ENCODE measurements at regions not wholly inside any gene's neighbourhood (a gene's known extent, or its start where the extent isn't known, plus 50 kb on each side); places are given as distances from the start of the nearest gene placed in this dataset.

DNA sequence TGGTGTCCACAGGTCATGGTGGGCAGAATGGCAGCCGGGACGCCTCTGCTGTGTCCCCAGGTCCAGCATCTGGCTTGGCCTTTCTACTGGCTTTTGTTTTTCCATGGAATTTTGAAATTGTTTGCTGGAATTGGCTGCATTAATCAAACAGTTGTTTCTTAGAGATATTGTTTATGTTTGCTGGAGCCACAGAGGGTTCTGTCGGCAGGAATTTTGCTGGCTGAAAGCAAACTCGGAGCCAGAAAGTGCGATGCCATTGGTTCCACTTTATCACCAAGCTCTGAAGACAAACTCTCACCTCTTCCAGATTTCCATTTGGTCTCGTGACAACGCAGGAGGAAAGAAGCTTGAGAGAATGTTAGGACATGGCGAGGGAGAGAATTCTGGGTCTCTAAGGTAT is 199.2 kb upstream of the COPS8 start:
- ChIA-PET CTCF (ENCODE audit: partially characterized antibody) (interaction anchor here (1.1 to 2.2 kb wide), 2 partner anchors 10 to 14 kb away, joined by 5 to 7 read pairs; no protein-coding TSS in a partner anchor), POLR2A (ENCODE audit: partially characterized antibody) (no interaction called here)
- Histone ChIP-seq H3K9ac (replicated peaks in 1 of 4; ENCODE audit: extremely low read depth in 1 of 4, low read depth in 3 of 4, low read length in 3 of 4) (no peak overlapping the region), H3K9me3 (ENCODE audit: insufficient read depth in 2 of 2, low read depth in 1 of 2, low read length in 1 of 2) (no peaks in the 10 kb centered on the region), H3K56ac (replicated peaks; ENCODE audit: insufficient read length, low read depth, low read length) (no peak overlapping the region), H4K5ac (ENCODE audit: insufficient read length, low read depth, low read length) (no peak overlapping the region), H4K20me1 (replicated peaks in 1 of 2; ENCODE audit: control insufficient read depth in 1 of 2, insufficient read depth in 2 of 2, low read length in 2 of 2) (no peaks in the 10 kb centered on the region), H3K23me2 (ENCODE audit: low read depth, low read length) (no peaks in the 10 kb centered on the region), H3K27ac (ENCODE audit: low read depth, low read length) (no peak overlapping the region), H3K79me1 (ENCODE audit: low read depth, low read length) (no peaks in the 10 kb centered on the region), H3K79me2 (ENCODE audit: control insufficient read depth in 1 of 2, insufficient read depth in 2 of 2, low read length in 2 of 2) (no peaks in the 10 kb centered on the region), H2BK5ac (ENCODE audit: low read depth, low read length) (no peak overlapping the region), H4K8ac (ENCODE audit: extremely low read depth, insufficient read depth, low read length) (no peak overlapping the region), H3K23ac (ENCODE audit: insufficient read length) (no peak overlapping the region), H4K91ac (replicated peaks; ENCODE audit: insufficient read length, low read length) (no peak overlapping the region), H3K4me1 (replicated peaks in 1 of 4; ENCODE audit: control insufficient read depth in 3 of 4, insufficient read depth in 4 of 4, low read length in 3 of 4) (peaks cover 0 to 3% (median 0%) of the 10 kb centered on the region in 4 experiments; a peak in 2 of 7 replicates), H3K36me3 (ENCODE audit: control insufficient read depth in 2 of 4, insufficient read depth in 4 of 4, low read length in 3 of 4) (no peaks in the 10 kb centered on the region), H2BK15ac (ENCODE audit: low read length) (no peak overlapping the region), H2AK5ac (ENCODE audit: low read depth, low read length) (no peak overlapping the region), H2AFZ (ENCODE audit: low read length) (no peak overlapping the region), H3K4me3 (ENCODE audit: extremely low read depth in 1 of 4, insufficient read depth in 2 of 4, low read depth in 3 of 4, low read length in 4 of 4) (no peak overlapping the region), H3K18ac (ENCODE audit: extremely low read depth, low read length) (no peak overlapping the region), H3K4me2 (ENCODE audit: insufficient read depth in 1 of 2, low read depth in 2 of 2, low read length in 2 of 2) (no peak overlapping the region), H3K14ac (ENCODE audit: insufficient read length) (no peak overlapping the region), H2BK20ac (ENCODE audit: low read length) (no peak overlapping the region), H2BK12ac (ENCODE audit: low read depth, low read length) (no peak overlapping the region), H3K27me3 (replicated peaks in 1 of 4; ENCODE audit: control insufficient read depth in 3 of 4, extremely low read depth in 1 of 4, insufficient read depth in 3 of 4, low read length in 3 of 4) (no peaks in the 10 kb centered on the region), H2BK120ac (replicated peaks; ENCODE audit: low read depth, low read length) (no peak overlapping the region), H3K4ac (replicated peaks; ENCODE audit: insufficient read length, low read depth, low read length) (no peak overlapping the region)
- DNase-seq (ENCODE audit: low read depth in 1 of 2, low spot score in 2 of 2) = peak in 1 of 2 experiments; percentile 20
- WGBS, 2 experiments (ENCODE audit: extremely low coverage in 1 of 2, insufficient coverage in 1 of 2, insufficient read length in 1 of 2, insufficient replicate concordance in 2 of 2, low coverage in 1 of 2, low lambda C conversion rate in 2 of 2, missing lambda C conversion rate in 1 of 2) = 88% methylated on average over 8 of the region's 8 CpGs; no CpG with 5 or more reads in 1 of the 2 experiments
- TF ChIP-seq POLR2A (IDR thresholded peaks at IDR 0.05; ENCODE audit: control extremely low read depth in 1 of 2, low read depth in 2 of 2, low read length in 2 of 2) (no peak), SIN3A (conservative IDR thresholded peaks at IDR 0.05 in 1 of 2, IDR thresholded peaks at IDR 0.05 in 1 of 2; ENCODE audit: low read depth in 1 of 2, low read length in 2 of 2) (no peak), KDM5A (IDR thresholded peaks at IDR 0.05; ENCODE audit: low read length) (no peak)
- TF ChIP-seq, protein P1, sequence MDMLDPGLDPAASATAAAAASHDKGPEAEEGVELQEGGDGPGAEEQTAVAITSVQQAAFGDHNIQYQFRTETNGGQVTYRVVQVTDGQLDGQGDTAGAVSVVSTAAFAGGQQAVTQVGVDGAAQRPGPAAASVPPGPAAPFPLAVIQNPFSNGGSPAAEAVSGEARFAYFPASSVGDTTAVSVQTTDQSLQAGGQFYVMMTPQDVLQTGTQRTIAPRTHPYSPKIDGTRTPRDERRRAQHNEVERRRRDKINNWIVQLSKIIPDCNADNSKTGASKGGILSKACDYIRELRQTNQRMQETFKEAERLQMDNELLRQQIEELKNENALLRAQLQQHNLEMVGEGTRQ (IDR thresholded peaks at IDR 0.05; ENCODE audit: low read length) = no peak
- FAIRE-seq = no peak

Data from H1 (cell line).